PC-3 (cell line): ENCODE measurements at regions not wholly inside any gene's neighbourhood (a gene's known extent, or its start where the extent isn't known, plus 50 kb on each side); places are given as distances from the start of the nearest gene placed in this dataset.

Experiments used
- EZH2 ChIP-seq: fragments of 300-600 bp; sonication (generic); IDR thresholded peaks from one replicate; pipeline ENCODE4 v1.6.1; 2017; ENCODE audit warnings: antibody characterized with exemption, mild to moderate bottlenecking, low read length; ENCODE audit not compliant: unreplicated experiment
- EZH2phosphoT487 ChIP-seq: fragments of 300-600 bp; sonication (generic); IDR thresholded peaks from 2 replicates; pipeline ENCODE4 v1.6.1; 2018; ENCODE audit warnings: mild to moderate bottlenecking, antibody characterized with exemption, low read length, borderline replicate concordance
- TF ChIP-seq, protein P1 (sequence below): fragments of 300-600 bp; sonication (generic); conservative IDR thresholded peaks from 2 replicates; pipeline ENCODE4 v1.5.1; 2017; ENCODE audit warnings: antibody characterized with exemption, low read depth, mild to moderate bottlenecking, low read length

DNA sequence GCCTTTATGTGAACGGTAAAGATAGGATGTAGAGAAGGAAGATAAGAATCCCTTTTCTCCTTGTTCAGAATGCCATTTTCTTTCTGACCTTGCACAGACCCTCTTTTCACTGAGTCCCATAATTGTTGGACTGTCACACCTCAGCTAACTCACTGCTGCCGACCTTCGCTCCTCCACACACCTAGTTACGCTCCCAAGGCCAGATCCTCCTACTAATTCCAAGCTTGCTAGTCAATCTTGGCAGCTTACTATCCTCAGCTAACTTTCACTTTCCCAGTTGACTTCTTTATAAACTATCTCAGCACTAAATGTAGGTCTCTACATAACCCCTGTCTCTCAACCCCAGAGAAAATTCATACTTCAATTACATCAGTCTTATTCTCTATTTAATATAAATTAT, 471.8 kb upstream of the PRMT6 start:
- TF ChIP-seq EZH2, result no peak
- TF ChIP-seq, protein P1, sequence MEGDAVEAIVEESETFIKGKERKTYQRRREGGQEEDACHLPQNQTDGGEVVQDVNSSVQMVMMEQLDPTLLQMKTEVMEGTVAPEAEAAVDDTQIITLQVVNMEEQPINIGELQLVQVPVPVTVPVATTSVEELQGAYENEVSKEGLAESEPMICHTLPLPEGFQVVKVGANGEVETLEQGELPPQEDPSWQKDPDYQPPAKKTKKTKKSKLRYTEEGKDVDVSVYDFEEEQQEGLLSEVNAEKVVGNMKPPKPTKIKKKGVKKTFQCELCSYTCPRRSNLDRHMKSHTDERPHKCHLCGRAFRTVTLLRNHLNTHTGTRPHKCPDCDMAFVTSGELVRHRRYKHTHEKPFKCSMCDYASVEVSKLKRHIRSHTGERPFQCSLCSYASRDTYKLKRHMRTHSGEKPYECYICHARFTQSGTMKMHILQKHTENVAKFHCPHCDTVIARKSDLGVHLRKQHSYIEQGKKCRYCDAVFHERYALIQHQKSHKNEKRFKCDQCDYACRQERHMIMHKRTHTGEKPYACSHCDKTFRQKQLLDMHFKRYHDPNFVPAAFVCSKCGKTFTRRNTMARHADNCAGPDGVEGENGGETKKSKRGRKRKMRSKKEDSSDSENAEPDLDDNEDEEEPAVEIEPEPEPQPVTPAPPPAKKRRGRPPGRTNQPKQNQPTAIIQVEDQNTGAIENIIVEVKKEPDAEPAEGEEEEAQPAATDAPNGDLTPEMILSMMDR, result no peak
- no peak for TF ChIP-seq EZH2phosphoT487
